Gastrocnemius medialis (tissue), 4 donors: ENCODE measurements at regions not wholly inside any gene's neighbourhood (a gene's known extent, or its start where the extent isn't known, plus 50 kb on each side); places are given as distances from the start of the nearest gene placed in this dataset.

Experiments used
- CTCF ChIP-seq, 5 experiments: fragments of 450-650 bp in 3 of 5; fragments of 200-600 bp in 2 of 5; sonication (generic) in 2 of 5; IDR thresholded peaks in 4 of 5; conservative IDR thresholded peaks in 1 of 5; 1 replicate in 4 of 5; 2 replicates in 1 of 5; pipeline ENCODE4 v1.5.1; 2016 to 2019; ENCODE audit warnings: antibody characterized with exemption in 5 of 5, mild to moderate bottlenecking in 3 of 5, moderate library complexity in 3 of 5
- POLR2A ChIP-seq, 2 donors: fragments of 450-650 bp; IDR thresholded peaks; one replicate each; pipeline ENCODE4 v1.6.1; 2017; ENCODE audit warnings: antibody characterized with exemption in 2 of 2, mild to moderate bottlenecking in 2 of 2, moderate library complexity in 2 of 2

- TF ChIP-seq CTCF (IDR thresholded peaks at IDR 0.05 in 4 of 5, conservative IDR thresholded peaks at IDR 0.05 in 1 of 5), result no peak
- no peak for TF ChIP-seq POLR2A (IDR thresholded peaks at IDR 0.05)
Observed at GRCh38 chr15:62758952-62759349, 283.6 kb upstream of the TPM1 start.
